ENCODE measurements at regions not wholly inside any gene's neighbourhood (a gene's known extent, or its start where the extent isn't known, plus 50 kb on each side); places are given as distances from the start of the nearest gene placed in this dataset.

GRCh38 chr18:25648716-25649260 lies 296.8 kb upstream of the ZNF521 start:
- TF ChIP-seq CTCF (conservative IDR thresholded peaks at IDR 0.05; ENCODE audit: low read length) (no peak), EZH2phosphoT487 (IDR thresholded peaks at IDR 0.05; ENCODE audit: borderline replicate concordance) (no peak)

Measured in Loucy (cell line).